ENCODE measurements at regions not wholly inside any gene's neighbourhood (a gene's known extent, or its start where the extent isn't known, plus 50 kb on each side); places are given as distances from the start of the nearest gene placed in this dataset.

GRCh38 chr3:181461381-181461780 is 250.3 kb upstream of the SOX2 start:
- TF ChIP-seq POLR2A (IDR thresholded peaks at IDR 0.05) (no peak), CTCF (IDR thresholded peaks at IDR 0.05) (no peak)

Data from heart left ventricle (tissue), 13 donors.